Keratinocyte (primary cell): ENCODE measurements at regions not wholly inside any gene's neighbourhood (a gene's known extent, or its start where the extent isn't known, plus 50 kb on each side); places are given as distances from the start of the nearest gene placed in this dataset.
A peak's percentile ranks its signal among the peaks of the same experiment; 100 is the strongest.

Experiments
- DNase-seq: peaks from one replicate; pipeline ENCODE4 v3.0.0-alpha.2; 2011; ENCODE audit warnings: low read depth, missing footprints, low spot score
- FAIRE-seq: peaks from 2 replicates; lab custom pipeline; 2011; peaks lifted over from hg19 to GRCh38; lab: Jason Lieb, UNC
- H2AFZ ChIP-seq: 2 replicates; pipeline ENCODE4 v1.6.0; 2012; ENCODE audit warnings: low read length, control low read depth, inconsistent platforms; ENCODE audit not compliant: control insufficient read depth
- H3K27ac ChIP-seq: 2 replicates; pipeline ENCODE4 v1.5.1; 2011; ENCODE audit warnings: low read length; ENCODE audit not compliant: control insufficient read depth, insufficient read depth
- H3K27me3 ChIP-seq: 3 replicates; pipeline ENCODE4 v1.6.0; 2011; ENCODE audit warnings: low read length; ENCODE audit not compliant: control insufficient read depth, insufficient read depth; ENCODE audit errors: extremely low read depth
- H3K36me3 ChIP-seq, 2 experiments: 2 replicates in 1 of 2; 3 replicates in 1 of 2; pipeline ENCODE4 v1.5.1; 2011; ENCODE audit warnings: low read length in 2 of 2, mild to moderate bottlenecking in 1 of 2; ENCODE audit not compliant: control insufficient read depth in 2 of 2, insufficient read depth in 2 of 2; ENCODE audit errors: extremely low read depth in 1 of 2
- H3K4me1 ChIP-seq: 3 replicates; pipeline ENCODE4 v1.5.1; 2011; ENCODE audit warnings: low read length; ENCODE audit not compliant: control insufficient read depth, insufficient read depth; ENCODE audit errors: extremely low read depth
- H3K4me2 ChIP-seq: 3 replicates; pipeline ENCODE4 v1.6.0; 2011; ENCODE audit warnings: low read depth, low read length; ENCODE audit not compliant: control insufficient read depth, insufficient read depth; ENCODE audit errors: extremely low read depth
- H3K4me3 ChIP-seq, 3 experiments: fragments of 200-600 bp in 1 of 3; sonication (generic) in 1 of 3; 2 replicates in 2 of 3; 3 replicates in 1 of 3; pipeline ENCODE4 v1.5.1; 2011 to 2016; ENCODE audit warnings: low read length in 3 of 3, mild to moderate bottlenecking in 3 of 3, control low read depth in 2 of 3, inconsistent platforms in 1 of 3, low read depth in 1 of 3, mixed read lengths in 1 of 3, mixed run types in 1 of 3, moderate library complexity in 1 of 3; ENCODE audit not compliant: control insufficient read depth in 2 of 3, insufficient read depth in 2 of 3; ENCODE audit errors: extremely low read depth in 1 of 3
- H3K79me2 ChIP-seq: 2 replicates; pipeline ENCODE4 v1.6.0; 2012; ENCODE audit warnings: low read length; ENCODE audit not compliant: control insufficient read depth, insufficient read depth
- H3K9ac ChIP-seq: 3 replicates; pipeline ENCODE4 v1.6.0; 2011; ENCODE audit warnings: low read length; ENCODE audit not compliant: control insufficient read depth, insufficient read depth; ENCODE audit errors: extremely low read depth
- H3K9me1 ChIP-seq: 3 replicates; pipeline ENCODE4 v1.6.0; 2011; ENCODE audit warnings: low read length; ENCODE audit not compliant: control insufficient read depth, insufficient read depth; ENCODE audit errors: extremely low read depth
- H3K9me3 ChIP-seq: 2 replicates; pipeline ENCODE4 v1.5.1; 2012; ENCODE audit warnings: low read depth, low read length; ENCODE audit not compliant: control insufficient read depth
- H4K20me1 ChIP-seq: 3 replicates; pipeline ENCODE4 v1.6.0; 2011; ENCODE audit warnings: low read length; ENCODE audit not compliant: control insufficient read depth, insufficient read depth; ENCODE audit errors: extremely low read depth
- CTCF ChIP-seq, 3 experiments: IDR thresholded peaks in 1 of 3; conservative IDR thresholded peaks in 1 of 3; optimal IDR thresholded peaks in 1 of 3; 2 replicates in 2 of 3; 3 replicates in 1 of 3; pipeline versions ENCODE3 to v1.5.1; 2011; ENCODE audit warnings: low read length in 3 of 3, mild to moderate bottlenecking in 3 of 3, moderate library complexity in 2 of 3, control low read depth in 1 of 3, inconsistent platforms in 1 of 3; ENCODE audit not compliant: insufficient read depth in 2 of 3; ENCODE audit errors: extremely low read depth in 1 of 3
- EZH2 ChIP-seq: IDR thresholded peaks from one replicate; pipeline ENCODE4 v1.6.1; 2012; ENCODE audit warnings: inconsistent platforms, mild to moderate bottlenecking, low read length, moderate library complexity
- dilution Hi-C: fragments of 300-500 bp; cut with MboI; formaldehyde crosslinking; loops from one replicate; pipeline ENCODE4 v1.7.0; 2020; ENCODE audit warnings: low sequenced_read_pairs; ENCODE audit not compliant: extremely low pct_ligation_motif_present

GRCh38 chr14:98070536-98070935 is 1201.5 kb downstream of the BCL11B start:
- H3K27me3 ChIP-seq, result no peaks in the 10 kb centered on the region
- no peak overlapping the region for H3K4me3 ChIP-seq
- no peaks in the 10 kb centered on the region for H3K36me3 ChIP-seq
- peak overlapping the region; percentile 23 for H3K4me2 ChIP-seq
- DNase-seq (no peak), FAIRE-seq (peak; percentile 83)
- peak overlapping the region; percentile 14 for H3K9ac ChIP-seq
- H3K9me3 ChIP-seq, result peaks cover 2% of the 10 kb centered on the region
- no peak overlapping the region for H2AFZ ChIP-seq
- H3K4me1 ChIP-seq, result peaks cover 15% of the 10 kb centered on the region
- TF ChIP-seq CTCF (optimal IDR thresholded peaks at IDR 0.05 in 1 of 3, IDR thresholded peaks at IDR 0.05 in 1 of 3, conservative IDR thresholded peaks at IDR 0.05 in 1 of 3; ENCODE audit: extremely low read depth in 1 of 3, insufficient read depth in 2 of 3, low read length in 3 of 3), result no peak
- no peaks in the 10 kb centered on the region for H3K9me1 ChIP-seq
- H4K20me1 ChIP-seq, result no peaks in the 10 kb centered on the region
- peak overlapping the region; percentile 80 for H3K27ac ChIP-seq
- dilution Hi-C loops, result no loop called here
- no peaks in the 10 kb centered on the region for H3K79me2 ChIP-seq

- no peak overlapping the region for H3K4me3 ChIP-seq
- no peaks in the 10 kb centered on the region for H3K27me3 ChIP-seq
- no peak for FAIRE-seq
- H3K9ac ChIP-seq, result no peak overlapping the region
- no peak for TF ChIP-seq CTCF (optimal IDR thresholded peaks at IDR 0.05 in 1 of 3, IDR thresholded peaks at IDR 0.05 in 1 of 3, conservative IDR thresholded peaks at IDR 0.05 in 1 of 3; ENCODE audit: extremely low read depth in 1 of 3, insufficient read depth in 2 of 3, low read length in 3 of 3)
- TF ChIP-seq EZH2, result no peak
- no peak overlapping the region for H3K4me2 ChIP-seq
- dilution Hi-C loops, result no loop called here
- no peaks in the 10 kb centered on the region for H3K9me1 ChIP-seq
- H2AFZ ChIP-seq, result no peak overlapping the region
- DNase-seq, result no peak
- no peaks in the 10 kb centered on the region for H3K36me3 ChIP-seq
- H4K20me1 ChIP-seq, result no peaks in the 10 kb centered on the region
- H3K4me1 ChIP-seq, result peaks cover 27% of the 10 kb centered on the region
- peaks cover 2% of the 10 kb centered on the region for H3K9me3 ChIP-seq
- no peak overlapping the region for H3K27ac ChIP-seq
- no peaks in the 10 kb centered on the region for H3K79me2 ChIP-seq
Observed at GRCh38 chr14:98074111-98074510, 1197.9 kb downstream of the BCL11B start.
